NCI-H1436 treated with DMSO at 0.1 percent for 48 hours (cell line): ENCODE measurements at regions not wholly inside any gene's neighbourhood (a gene's known extent, or its start where the extent isn't known, plus 50 kb on each side); places are given as distances from the start of the nearest gene placed in this dataset.
A peak's percentile ranks its signal among the peaks of the same experiment; 100 is the strongest.
"Not testable (repeated sequence)": the region's sequence is repeated elsewhere in the genome, so short reads cannot be mapped to it uniquely, and the experiment has no call there.

Experiments
- DNase-seq: peaks from one replicate; lab custom pipeline; 2025; lab: John Stamatoyannopoulos, UW

DNA sequence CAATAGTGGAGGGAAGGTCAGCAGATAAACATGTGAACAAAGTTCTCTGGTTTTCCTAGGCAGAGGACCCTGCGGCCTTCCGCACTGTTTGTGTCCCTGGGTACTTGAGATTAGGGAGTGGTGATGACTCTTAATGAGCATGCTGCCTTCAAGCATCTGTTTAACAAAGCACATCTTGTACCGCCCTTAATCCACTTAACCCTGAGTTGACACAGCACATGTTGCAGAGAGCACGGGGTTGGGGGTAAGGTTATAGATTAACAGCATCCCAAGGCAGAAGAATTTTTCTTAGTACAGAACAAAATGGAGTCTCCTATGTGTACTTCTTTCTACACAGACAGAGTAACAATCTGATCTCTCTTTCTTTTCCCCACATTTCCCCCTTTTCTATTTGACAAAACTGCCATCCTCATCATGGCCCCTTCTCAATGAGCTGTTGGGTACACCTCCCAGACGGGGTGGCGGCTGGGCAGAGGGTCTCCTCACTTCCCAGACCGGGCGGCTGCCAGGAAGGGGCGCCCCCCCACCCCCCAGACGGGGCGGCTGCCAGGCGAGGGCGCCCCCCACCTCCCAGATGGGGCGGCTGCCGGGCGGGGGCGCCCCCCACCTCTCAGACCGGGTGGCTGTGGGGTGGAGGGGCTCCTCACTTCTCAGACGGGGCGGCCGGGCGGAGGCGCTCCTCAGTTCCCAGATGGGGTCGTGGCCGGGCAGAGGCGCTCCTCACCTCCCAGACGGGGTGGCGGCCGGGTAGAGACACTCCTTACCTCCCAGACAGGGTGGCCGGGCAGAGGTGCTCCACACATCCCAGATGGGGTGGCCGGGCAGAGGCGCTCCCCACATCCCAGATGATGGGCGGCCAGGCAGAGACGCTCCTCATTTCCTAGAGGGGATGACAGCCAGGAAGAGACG, 361.6 kb upstream of the SGO1 start:
- DNase-seq: not testable (repeated sequence)

DNA sequence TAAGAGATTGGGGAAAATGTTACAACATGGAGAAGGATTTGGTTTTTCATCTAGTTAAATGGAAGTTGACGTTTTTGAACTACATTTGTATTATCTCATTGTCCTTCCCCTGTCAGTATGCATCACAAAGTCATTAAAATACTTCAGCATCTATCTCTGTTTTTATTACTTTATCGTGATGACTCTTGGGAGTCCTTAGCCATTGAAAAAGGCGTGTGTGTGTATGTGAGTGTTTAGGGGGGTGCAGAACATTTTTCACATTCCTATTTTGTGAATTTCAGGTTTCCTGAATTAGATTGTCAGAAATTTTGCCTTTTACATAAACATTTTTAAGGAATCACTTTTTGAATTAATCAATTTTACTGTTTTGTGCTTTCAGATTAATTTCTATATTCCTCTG, 360.6 kb upstream of the SGO1 start:
- DNase-seq: no peak

DNA sequence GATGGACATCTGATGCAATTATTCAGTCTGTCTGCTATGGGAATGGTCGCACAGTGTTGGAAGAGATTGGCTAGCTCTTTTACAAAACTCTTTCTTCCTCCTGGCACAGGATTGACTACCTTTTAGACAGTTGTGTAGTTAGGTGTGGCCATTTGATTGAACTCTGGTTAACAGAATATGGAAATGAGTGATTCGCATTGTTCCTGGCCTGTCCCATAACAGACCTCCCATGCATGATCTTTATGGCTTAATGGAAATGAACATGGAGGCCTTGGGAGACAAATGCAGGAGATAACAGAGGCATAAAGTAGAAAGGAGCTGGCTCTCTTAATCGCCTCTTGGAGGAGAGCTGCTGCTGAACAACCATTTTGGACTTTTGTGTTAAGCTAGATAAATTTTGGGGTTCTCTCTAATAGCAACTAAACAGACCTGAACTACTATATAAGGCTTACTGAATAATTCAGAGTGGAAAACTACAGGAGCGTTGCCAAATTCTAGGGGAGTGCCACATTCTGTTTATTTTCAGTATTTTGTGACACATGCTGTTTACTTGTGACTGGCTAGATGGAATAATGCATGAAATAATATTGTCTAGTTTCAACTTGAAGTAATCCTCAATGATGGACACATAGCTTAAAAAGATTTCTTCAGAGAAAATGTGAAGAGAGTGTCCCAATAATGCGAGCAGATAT, 357.7 kb upstream of the SGO1 start:
- DNase-seq: no peak

DNA sequence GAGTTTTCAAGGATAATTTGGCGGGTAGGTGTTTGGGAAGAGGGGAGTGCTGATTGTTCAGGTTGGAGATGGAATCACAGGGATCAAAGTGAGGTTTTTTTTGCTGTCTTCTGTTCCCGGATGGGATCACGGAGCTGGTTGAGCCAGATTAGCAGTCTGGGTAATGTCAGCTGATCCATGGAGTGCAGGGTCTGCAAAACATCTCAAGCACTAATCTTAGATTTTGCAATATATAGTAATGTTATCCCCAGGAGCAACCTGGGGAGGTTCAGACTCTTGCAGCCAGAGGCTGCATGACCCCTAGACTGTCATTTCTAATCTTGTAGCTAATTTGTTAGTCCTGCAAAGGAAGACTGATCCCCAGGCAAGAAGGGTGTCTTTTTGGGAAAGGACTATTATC, 354.1 kb upstream of the SGO1 start:
- DNase-seq: no peak

DNA sequence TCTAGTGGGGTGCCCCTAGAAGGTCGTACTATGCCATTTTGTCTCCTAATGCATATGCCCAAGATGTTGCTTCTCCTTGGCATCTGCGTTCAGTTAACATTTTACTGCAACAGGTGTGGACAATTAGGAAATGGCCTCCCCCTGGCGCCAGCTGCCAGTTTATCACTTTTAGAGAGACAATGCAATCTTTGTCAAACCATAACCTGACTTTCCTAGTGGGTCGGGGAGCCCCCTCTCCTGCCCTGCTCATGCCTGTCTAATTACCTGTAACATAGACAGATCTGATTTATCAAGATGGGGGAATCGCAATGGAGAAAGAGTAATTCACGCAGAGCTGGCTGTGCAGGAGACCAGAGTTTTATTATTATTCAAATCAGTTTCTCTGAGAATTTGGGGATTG, 353.7 kb upstream of the SGO1 start:
- no peak for DNase-seq

DNA sequence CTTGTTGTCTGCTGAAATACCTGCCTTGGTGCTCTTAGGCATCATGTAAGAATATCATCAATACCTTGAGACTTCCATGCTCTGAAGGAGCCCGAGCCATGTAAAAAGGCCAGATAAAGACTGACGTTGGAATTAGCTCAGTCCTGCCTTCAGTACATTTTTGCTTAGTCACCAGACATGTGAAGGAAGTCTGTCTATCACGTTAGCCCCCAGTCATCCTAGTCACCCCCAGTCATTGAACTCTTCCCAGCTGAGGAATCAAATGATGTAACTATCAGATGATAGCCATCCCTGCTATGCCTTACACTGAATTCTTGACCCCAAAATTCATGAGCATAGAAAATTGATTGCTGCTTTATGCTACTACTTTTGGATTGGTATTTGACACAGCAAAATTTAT, 351.2 kb upstream of the SGO1 start:
- DNase-seq: no peak

DNA sequence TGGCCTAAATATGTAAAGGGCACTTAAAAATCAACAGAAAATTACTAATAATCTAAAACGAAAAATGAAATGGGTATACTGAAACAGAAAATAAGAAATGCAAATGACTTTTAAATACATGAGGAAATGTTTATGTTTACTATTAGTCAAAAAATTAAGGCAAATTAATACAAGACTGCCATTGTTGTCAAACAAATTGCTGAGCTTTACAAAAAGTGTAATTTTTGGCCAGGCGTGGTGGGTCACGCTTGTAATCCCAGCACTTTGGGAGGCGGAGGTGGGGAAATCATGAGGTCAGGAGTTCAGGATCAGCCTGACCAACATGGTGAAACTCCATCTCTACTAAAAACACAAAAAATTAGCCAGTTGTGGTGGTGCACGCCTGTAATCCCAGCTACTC, 343.9 kb upstream of the SGO1 start:
- DNase-seq: no peak

DNA sequence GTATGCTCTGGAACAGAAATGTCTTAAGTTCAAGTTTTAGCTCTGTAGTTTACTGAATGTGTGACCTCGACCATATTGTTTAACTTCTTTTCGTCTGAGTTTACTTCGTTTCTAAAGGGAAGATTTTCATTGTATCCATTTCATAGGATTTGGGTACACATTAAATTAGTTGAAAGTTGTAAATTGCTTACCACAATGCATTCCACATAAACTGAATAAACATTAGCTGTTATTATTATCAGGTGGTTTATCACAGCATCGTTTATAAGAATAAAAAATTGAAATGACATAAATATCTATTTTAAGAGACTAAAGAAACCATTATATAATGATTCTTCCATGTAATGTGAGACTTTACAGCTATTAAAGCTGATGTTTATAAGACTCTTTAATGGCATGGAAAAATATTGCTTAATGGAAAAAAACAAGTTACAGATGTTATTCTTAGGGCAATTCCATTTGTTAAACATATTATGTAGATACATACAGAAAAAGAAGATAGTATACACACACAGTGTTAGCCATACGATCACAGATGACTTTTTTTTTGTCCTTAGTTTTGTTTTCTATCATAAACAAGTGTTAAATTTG, 342.3 kb upstream of the SGO1 start:
- DNase-seq: no peak

DNA sequence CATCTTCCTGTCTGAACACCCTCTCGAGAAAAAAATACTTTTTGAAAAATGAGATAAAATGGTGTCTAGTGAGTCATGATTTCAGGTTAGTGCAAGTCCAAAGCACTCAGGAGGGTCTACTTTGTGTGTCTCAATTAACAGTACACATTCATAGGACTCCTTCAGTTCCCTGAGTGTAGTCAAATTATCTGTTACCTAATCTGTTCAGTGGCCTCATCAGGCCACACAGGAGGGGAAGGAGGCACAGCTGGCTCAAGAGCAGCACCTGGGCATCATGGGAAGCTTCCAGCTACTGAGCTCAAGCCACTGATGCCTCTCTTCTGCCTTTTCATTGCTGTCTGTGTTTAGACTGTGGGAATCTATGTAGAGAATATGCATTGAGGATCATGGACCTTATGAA, 341.4 kb upstream of the SGO1 start:
- DNase-seq: peak; percentile 15

DNA sequence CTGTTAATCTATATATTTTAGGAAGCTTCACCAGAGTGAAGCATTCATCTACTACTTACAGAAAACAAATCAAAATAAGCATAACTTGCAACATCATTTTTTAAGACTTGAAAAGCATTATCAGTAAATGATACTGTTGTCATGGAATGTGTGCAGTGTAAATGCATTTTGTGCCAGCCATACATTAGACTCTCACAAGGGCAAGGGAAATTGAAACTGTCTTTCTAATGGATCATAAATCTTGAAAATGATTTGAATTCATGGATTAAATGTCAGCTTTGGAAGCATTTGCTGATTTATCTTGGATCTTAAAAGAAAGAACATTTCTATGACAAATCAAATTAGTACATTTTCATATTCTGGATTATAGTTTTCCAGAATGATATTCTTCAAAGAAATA, 338.3 kb upstream of the SGO1 start:
- DNase-seq: no peak

DNA sequence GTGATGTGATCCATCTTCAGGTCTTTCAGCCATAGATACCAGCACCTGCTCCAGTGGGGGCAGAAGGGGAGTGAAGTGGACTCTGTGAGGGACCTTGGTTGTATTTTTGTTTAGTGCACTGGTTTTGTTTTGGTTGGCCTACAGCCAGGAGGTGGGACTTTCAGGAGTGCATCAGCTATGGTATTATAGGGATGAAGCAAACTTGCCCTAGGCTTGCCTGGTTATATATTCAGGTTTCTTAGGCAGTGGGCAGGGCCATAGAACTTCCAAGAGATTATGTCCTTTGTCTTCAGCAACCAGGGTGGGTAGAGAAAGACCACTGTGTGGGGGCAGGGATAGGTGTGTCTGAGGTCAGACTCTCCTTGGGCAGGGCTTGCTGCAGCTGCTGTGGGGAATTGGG, 337.3 kb upstream of the SGO1 start:
- no peak for DNase-seq

DNA sequence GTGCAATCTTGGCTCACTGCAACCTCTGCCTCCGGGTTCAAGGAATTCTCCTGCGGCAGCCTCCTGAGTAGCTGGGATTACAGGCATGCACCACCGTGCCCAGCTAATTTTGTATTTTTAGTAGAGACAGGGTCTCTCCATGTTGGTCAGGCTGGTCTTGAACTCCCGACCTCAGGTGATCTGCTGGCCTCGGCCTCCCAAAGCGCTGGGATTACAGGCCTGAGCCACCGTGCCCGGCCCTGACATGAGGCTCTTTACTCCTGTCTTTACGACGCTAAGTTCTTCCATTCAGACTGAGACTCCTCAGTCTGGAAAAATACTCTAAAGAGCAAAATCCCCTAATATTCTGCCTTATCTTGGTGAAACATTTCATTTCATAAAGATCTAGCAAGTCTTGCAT, 331.3 kb upstream of the SGO1 start:
- not testable (repeated sequence) for DNase-seq

DNA sequence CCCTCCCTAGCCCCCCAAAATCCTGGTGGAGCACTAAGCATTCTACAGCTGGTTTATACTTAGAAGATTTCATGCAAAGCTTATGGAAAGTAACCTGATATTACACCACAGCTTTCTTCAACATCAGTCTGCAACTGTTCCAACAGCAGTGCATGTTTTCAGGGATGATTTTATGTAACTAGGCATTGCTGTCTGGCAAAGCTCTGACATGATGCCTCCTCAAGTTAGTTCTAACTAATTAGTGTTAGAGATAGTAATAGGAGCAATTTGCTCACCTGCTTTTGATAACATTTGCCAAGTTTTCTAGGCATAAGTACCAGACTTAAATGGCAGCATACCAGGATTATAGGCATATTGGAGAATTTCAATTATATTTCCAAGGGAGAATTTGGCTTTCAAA, 330.3 kb upstream of the SGO1 start:
- DNase-seq: no peak

DNA sequence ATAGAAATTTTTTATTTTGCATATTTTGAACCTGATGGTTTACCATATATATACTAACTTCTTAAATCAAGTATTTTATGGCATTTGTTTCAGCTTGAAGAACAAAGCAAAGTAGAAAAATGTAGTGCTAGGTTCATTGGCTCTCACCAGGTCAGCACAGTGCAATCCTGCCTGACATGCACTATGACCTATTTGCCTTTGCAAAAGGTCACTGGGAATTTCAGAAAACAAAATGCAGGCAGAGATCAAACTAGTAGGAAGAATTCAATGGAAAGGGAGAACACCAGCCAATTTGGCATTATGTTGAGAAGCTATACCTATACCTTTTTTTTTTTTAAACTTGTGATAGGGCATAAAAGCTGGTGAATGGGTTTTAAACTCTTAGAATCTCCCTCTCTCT, 329.8 kb upstream of the SGO1 start:
- no peak for DNase-seq

DNA sequence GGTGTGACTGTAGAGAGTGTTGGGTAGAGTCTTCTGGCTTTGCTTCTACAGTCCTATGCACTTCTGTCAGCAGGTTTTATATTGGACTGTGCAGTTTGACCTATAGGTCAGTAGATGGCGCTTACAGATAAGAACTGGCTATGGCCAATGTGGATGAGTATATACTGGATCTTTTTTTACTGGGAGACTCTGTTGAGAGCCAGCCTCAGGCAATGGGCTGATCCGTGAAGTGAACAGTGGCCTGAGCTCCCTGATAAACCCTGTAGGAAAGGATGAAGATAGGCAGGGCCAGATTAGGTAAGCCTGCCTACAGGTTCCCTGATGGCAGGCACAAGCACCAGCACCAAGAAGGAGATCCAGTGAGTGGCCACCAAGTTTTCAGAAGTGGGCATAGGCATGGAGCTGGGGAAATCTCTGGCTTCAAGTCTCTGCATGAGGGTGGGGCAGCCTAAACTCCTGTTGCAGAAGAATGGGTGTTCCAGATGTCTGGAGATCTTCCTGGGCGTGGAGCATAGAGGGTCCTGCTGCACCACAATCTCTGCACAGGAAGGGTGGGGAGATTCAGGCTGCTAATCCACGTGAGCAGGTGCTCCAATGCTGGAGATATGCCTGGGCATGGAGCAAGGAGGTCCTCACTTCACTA, 326.0 kb upstream of the SGO1 start:
- peak; percentile 33 for DNase-seq

DNA sequence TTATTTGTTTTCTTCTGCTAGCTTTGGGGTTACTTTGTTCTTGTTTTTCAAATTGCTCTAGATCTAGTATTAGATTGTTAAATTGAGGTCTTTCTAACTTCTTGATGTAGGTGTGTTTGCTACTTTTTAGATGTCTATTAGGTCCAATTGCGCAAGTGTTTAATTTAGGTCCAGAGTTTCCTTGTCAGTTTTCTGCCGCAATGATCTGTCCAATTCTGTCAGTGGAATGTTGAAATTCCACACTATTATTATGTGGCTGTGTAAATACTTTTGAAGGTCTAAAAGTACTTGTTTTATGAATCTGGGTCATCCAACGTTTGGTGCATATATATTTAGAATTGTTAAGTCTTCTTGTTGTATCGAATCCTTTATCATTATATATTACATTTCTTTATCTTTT, 324.4 kb upstream of the SGO1 start:
- no peak for DNase-seq

DNA sequence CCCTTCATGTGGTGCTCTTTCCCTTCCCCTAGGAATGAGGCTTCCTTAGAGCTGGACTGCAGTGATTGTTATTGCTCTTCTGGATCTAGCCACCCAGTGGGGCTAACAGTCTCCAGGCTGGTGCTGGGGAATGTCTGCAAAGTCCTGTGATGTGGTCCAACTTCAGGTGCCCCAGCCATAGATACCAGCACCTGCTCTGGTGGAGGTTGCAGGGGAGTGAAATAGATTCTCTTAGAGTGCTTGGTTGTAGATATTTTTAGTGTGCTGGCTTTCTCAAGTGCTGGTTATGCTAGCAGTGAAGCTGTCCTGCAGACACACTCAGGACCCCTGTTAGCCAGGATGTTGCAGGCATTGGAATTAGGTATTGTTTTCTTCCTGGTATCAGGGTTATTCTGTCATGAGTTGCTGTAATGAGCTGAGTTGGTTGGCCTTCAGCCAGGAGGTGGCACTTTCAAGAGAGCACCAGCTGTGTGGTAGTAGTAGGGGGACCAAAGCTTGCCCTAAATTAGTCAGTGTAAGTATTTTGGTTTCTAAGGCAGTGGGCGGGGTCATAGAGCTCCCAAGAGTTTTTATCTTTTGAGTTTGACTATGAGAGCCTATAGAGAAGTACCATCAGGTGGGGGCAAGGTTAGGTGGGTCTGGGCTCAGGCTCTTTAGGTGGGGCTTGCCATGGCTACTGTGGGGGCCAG, 317.5 kb upstream of the SGO1 start:
- DNase-seq: no peak

DNA sequence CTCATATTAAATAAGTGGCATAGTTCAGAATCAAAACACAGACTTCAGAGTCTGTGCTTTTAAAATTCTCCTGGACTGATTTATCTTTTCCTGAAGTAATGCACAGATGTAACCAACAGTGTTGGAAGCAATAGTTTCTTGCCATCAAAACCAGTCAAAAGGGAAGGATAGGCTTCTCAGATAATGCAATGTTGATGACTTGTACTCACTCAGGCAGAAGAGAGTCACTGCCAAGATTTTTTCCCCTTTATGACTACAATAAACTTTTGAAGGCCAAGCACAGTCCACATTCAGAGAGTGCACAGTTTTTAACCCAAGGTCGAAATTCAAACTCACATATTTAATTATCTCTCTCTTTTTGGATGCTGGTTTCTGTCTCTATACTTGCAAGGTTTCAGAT, 305.0 kb upstream of the SGO1 start:
- no peak for DNase-seq

DNA sequence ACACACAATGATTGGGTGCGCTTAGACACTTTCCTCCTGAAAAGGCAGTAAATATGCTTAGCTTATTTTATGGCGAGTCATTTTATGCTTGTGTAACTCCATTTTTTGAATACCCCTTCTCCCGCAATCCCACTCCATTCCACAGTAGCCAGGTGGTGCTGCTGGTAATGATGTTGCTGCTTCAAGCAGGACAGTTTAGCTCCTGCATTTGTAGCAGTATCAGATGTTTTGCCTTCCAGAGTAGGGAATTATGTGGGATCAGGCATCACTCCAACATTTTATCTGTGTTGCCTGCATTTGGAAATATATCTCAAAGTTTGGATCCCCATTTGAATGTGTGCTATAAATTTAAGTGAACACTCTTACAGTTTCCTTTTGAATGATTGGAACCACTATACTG, 302.1 kb upstream of the SGO1 start:
- no peak for DNase-seq

DNA sequence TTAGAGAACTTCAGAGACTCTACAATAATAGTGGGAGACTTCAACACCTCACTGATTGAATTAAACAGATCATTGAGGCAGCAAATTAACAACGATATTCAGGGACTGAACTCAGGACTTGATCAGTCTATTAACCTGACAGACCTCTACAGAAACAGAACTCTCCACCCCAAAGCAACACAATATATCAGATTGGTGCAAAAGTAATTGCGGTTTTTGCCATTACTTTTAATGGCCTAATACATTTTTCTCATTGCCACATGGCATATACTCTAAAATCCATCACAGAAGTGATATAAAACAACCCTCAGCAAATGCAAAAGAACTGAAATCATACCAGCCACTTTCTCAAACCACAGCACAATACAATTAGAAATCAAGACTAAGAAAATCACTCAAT, 298.1 kb upstream of the SGO1 start:
- DNase-seq: no peak

DNA sequence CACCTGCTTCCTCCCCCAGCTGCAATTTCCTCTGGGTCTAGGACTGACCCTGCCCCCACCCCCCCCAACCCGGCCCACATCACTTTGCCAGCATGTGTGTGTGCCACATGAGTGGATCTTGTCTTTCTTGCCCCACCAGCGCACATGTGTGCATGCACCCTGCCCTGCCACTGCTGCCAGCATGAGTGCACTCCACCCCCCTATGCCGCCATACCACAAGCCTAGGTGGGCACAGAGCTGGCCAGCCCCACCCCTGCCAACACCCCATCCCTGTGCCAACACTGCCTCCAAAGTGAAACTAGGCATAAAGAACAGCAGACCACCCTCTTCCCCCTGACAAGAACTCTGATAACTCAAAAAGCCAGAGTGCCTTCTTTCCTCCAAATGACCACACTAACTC, 296.3 kb upstream of the SGO1 start:
- DNase-seq: no peak

DNA sequence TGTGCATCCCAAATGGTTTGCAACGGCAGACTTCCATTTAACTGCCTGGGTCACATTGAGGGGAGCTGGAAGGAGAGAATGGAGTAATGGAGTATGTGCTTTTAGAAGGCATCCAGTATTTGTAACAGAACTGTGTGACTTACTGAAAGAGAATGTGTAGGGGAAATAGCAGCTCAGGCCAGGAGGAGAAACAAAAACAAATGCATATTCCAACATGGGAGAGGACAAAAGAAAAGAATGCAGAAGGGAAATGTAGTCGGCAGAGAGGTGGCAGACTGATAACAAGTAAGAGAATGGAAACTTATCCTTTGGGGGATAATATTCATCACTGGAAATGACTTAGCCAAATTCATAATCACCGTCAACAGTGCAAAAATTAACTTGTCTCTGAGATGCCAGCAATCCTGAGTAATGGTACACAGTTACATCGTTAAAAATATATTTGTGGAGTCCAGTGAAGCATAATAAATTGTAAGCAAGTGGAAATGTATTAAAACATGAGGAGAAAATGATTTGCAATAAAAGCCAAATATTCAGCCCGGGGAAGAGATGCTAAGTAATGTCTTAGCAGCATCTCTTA, 294.9 kb upstream of the SGO1 start:
- DNase-seq: no peak
